ENCODE measurements at regions not wholly inside any gene's neighbourhood (a gene's known extent, or its start where the extent isn't known, plus 50 kb on each side); places are given as distances from the start of the nearest gene placed in this dataset.

GRCh38 chr16:62974424-62974823 is 938.2 kb upstream of the CDH8 start:
- DNase-seq (ENCODE audit: low read depth): no peak

GRCh38 chr16:62970851-62971250 is 934.6 kb upstream of the CDH8 start:
- no peak for DNase-seq (ENCODE audit: low read depth)

DNA sequence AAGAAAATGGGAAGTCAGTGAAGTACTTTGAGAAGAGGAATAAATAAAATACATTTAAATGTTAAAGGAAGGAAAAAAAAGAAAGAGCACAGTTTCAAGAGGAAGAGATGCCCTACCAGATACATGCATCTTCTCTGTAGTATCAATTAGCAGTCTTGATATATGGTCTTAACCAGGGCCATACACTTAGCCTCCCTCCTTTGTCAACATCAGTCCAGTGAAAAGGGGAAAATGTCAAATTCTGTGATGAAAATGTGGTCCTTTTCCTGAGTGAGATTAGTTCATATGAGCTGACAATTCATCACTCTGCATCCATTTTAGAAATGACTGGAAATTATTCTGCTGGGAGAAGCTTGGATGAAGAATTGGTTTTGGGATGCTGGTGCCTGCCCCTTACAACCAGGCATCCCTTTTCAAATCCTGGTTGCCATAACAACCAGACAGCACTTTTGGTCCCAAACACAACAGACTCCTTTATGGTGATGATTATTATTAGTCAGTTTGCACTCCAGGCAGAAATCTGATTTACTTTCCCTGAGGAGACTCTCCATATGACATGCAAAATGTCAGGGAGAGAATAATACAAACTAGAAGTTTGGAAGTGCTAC is 933.6 kb upstream of the CDH8 start:
- DNase-seq (ENCODE audit: low read depth): no peak

DNA sequence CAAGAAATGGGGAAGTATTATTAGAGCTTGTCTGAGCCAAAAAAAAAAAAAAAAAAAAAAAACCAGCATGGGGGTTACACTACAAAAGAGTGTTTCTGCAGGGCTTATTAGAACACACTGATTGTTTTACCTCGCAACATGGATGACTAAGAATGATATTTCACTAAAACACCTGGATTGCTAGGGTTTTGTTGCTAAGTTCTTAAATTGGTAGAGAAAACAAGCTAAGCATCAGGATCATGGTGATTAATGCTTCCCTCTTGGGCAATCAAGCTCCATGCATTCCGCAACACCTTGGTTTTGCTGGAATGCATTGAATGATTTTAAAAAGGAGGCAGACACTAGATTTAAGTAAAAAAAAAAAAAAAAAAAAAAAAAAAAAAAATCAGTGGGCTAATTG is 931.4 kb upstream of the CDH8 start:
- DNase-seq (ENCODE audit: low read depth): no peak

GRCh38 chr16:62967163-62967562 is 930.9 kb upstream of the CDH8 start:
- no peak for DNase-seq (ENCODE audit: low read depth)

DNA sequence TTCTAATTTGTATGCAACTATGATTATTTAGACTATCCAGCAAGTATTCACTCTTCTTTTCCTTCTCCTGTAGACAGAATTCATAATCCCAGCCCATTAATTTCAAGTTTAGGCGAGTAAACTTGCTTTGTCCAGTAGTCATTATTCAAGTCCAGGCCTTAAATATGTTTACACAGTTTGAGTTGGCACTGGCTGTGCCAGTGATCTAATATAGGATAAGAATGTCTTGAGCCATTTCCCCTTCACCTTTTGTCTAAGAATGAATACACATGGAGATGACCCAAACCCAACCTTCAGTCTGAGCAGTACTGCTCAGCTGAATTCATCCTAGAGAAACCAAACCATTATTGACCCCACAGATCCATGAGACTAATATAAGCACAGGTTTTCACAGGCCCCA is 930.4 kb upstream of the CDH8 start:
- no peak for DNase-seq (ENCODE audit: low read depth)

DNA sequence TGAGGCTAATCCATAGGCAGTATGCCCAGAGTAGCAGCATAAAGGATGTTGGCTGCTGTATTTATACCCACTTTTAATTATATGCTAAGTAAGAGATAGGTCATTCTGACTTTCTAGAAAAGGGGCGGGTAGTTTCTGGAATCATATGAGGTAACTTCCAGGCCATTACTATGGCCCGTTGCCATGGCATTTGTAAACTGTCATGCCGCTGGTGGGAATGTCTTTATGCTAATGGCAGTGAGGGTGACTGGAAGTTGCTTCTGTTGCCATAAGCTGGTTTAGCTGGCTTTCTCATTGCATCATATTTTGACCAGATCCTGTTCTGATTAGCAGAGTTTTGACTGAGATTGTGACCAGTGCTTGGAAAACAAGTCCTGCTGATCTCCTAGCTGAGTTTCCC is 929.6 kb upstream of the CDH8 start:
- no peak for DNase-seq (ENCODE audit: low read depth)

- no peak for DNase-seq (ENCODE audit: low read depth)
These were observed 927.6 kb upstream of the CDH8 start for GRCh38 chr16:62963846-62964245.

DNA sequence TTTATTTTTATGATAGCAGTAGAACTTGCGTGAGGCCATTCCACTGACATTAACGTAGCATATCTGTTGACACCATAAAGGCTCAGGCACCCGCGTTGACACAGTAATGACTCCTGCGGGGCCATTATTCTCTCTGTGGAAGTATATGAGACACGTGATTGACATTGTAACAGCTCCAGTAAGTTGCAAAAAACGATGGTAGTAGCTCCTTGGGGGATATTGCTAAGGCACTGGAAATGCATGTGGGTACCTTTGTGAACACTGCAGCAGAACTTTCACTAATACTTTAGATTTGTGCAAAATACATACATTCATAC is 918.8 kb upstream of the CDH8 start:
- DNase-seq (ENCODE audit: low read depth): no peak

GRCh38 chr16:62954144-62955032 is 918.1 kb upstream of the CDH8 start:
- no peak for DNase-seq (ENCODE audit: low read depth)

GRCh38 chr16:62950351-62950750 is 914.1 kb upstream of the CDH8 start:
- no peak for DNase-seq (ENCODE audit: low read depth)

- DNase-seq (ENCODE audit: low read depth): no peak
These were observed 904.3 kb upstream of the CDH8 start for GRCh38 chr16:62940569-62940968.

DNA sequence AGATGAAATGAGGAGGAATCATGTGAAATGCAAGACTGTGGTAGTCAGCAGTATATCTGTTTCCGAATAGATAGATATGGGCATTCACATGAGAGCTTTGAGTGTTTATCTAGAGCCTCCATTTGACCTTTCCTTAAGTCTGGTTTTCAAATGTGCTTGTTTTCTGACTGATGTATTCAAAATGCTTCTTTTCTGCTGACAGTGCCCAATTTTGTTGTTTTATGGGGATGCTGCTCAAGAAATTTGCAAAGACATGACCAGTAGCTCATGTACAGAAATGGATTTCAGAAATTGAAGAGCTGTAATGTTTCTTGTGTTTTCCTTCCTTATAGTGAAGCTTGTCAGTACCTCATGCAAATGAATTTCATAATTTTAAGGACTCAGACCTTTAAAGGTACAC is 903.4 kb upstream of the CDH8 start:
- DNase-seq (ENCODE audit: low read depth): no peak

DNA sequence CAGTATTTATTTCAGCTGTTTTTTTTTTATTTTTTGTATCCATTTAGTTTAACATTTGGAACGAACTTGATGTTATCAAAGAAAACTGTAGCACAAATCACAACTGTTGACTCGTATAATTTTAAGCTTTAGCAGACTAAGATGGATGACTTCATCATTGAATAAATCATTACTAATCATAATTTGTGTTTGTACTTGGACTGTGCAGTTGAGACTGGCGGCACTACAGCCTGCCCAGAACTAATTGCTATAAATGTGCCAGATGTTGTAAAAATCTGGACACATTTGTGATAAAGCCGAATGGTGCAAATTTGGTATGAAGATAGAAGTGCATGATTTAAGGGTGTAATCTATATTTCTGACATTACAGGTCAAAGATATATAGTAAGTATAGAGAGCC is 897.7 kb upstream of the CDH8 start:
- DNase-seq (ENCODE audit: low read depth): no peak

DNA sequence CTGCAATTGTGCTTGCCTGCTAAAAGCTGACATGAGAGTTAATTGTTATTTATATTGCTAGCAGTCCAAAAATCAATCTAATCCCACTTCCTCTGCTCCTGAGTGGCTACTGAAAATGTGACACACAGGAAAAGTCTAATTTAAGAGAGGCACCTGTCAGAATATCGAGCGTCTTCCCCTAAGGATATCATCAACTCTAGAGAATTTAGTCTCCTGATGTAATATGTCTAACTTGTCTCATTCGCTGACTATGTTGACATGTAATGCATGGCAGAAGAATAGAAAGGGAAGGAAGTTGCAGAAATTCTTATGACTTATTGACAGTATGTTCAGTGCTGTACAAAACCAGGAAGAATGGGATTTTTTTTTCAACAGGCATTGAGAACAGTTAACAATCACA is 893.4 kb upstream of the CDH8 start:
- no peak for DNase-seq (ENCODE audit: low read depth)

DNA sequence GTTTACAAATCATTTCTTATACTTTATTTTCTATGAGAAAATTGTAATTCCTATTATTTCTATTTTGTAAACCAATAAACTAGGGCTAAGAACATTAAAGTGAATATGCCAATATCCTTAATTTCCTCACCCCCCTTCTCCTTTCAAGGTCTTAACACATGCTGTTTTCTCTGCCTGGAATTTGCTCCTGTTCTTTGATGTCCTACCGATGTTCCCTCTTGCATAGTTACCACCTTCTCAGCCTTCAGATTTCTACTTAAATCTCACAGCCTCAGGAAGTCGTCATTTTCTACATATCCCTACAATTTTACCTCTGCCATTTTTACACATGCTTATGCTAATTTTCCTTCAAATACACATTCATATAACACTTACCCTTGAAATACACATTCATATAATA is 890.9 kb upstream of the CDH8 start:
- no peak for DNase-seq (ENCODE audit: low read depth)

- no peak for DNase-seq (ENCODE audit: low read depth)
These were observed 890.0 kb upstream of the CDH8 start for GRCh38 chr16:62926121-62926801.

- no peak for DNase-seq (ENCODE audit: low read depth)
These were observed 885.7 kb upstream of the CDH8 start for GRCh38 chr16:62921904-62922303.

DNA sequence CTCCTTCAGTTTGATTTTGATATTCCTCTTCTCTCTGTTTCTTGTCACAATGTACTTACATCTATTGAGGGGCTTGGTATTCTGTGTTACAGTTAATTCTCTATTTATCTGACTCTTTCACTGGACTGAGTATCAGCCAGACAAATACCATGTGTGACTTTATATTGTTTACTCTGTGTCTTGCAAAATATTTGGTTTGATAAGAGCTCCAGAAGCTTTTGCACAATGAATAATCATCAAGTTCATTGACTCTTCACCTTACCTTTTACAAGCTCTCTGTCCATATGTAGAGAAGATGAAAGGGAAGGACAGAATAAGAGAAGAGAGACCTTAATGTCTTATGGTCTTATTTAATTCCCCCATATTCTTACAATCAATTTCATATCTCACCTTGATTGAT is 877.7 kb upstream of the CDH8 start:
- DNase-seq (ENCODE audit: low read depth): no peak

GRCh38 chr16:62913333-62913732 is 877.1 kb upstream of the CDH8 start:
- no peak for DNase-seq (ENCODE audit: low read depth)

DNA sequence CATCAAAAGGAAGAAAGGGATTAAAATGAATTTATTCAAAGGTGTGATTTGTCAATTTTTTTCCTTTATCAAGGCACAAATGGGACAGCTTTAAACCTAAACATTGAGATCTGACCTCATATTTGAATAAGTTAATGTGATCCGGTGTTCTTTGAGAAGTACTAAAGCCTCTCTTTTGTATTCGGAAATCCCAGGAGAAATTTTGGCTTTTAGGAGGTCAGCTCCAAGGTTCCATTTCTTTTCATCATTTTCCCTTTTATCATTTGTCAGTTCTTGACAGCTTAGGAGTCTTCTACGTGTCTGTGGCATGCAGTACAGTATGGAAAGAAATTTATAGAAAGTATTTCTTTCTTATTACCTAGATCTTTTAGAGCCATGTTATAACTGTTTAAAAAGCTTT is 873.4 kb upstream of the CDH8 start:
- no peak for DNase-seq (ENCODE audit: low read depth)

DNA sequence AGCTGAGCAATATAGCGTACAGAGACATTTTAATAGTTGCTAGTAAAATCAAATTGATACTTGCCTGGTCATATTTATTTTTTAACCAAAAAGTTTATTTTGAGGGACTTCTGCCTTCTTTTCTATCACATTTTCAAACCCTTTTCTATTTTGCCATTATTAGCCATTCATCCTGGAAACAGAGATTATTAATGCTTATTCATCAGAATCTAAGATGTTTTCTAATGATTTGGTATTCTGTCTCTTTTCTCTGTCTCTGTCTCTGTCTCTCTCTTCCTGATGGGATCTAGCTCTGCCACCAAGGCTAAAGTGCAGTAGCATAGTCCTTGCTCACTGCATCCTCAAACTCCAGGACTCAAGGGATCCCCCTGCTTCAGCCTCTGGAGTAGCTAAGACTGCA is 871.3 kb upstream of the CDH8 start:
- DNase-seq (ENCODE audit: low read depth): no peak

DNA sequence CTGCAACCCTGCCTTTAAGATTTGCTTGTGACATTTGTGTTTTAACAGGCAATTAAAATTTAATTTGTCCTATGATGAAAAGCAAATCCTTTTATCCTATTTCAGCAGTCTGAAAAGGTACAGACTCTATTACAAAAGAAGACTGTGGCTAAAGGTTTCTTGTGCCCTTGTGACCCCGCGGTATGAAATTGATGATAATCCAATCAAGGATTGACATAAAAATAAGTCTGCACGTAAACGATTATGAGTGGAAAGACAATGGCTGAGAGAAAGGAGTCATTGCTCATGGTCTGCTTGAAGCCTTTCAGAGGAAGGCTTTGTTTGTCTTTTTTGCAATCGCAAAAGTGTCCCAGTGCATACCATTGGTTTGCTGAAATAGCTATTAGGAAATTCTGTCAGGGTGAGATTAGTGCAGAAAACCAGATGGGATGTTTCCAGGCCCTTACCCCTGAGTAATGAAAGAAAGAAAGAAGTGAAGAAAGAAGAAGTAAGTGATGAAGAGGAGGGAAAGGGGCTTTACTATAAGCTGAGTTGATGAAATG is 867.8 kb upstream of the CDH8 start:
- DNase-seq (ENCODE audit: low read depth): no peak

Measured in amniotic epithelial cell (primary cell).